Adrenal gland (tissue), 9 donors: ENCODE measurements at regions not wholly inside any gene's neighbourhood (a gene's known extent, or its start where the extent isn't known, plus 50 kb on each side); places are given as distances from the start of the nearest gene placed in this dataset.
"Not testable (repeated sequence)": the region's sequence is repeated elsewhere in the genome, so short reads cannot be mapped to it uniquely, and the experiment has no call there.

ENCODE experiments used
- DNase-seq, 7 donors: peaks; one replicate each; pipeline ENCODE4 v3.0.0-alpha.2; 2019 to 2020
- H3K27ac ChIP-seq, 5 donors: fragments of 200-600 bp; sonication (generic) in 4 of 5; 1 replicate in 3 of 5; 2 replicates in 2 of 5; pipeline versions ENCODE4 v1.5.1 to v1.8.0; 2016 to 2020; ENCODE audit warnings: mild to moderate bottlenecking in 1 of 5
- H3K27me3 ChIP-seq: fragments of 200-600 bp; 2 replicates; pipeline ENCODE4 v1.8.0; 2021
- H3K36me3 ChIP-seq, 2 donors: fragments of 200-600 bp; replicated peaks in 1 of 2; 1 replicate in 1 of 2; 2 replicates in 1 of 2; pipeline versions ENCODE4 v1.5.1 to v1.8.0; 2018 to 2022
- H3K4me1 ChIP-seq, 2 donors: fragments of 200-600 bp; replicated peaks in 1 of 2; 1 replicate in 1 of 2; 2 replicates in 1 of 2; pipeline versions ENCODE4 v1.5.1 to v1.8.0; 2018 to 2021
- H3K4me3 ChIP-seq, 4 donors: fragments of 200-600 bp; sonication (generic) in 3 of 4; one replicate each; pipeline ENCODE4 v1.5.1; 2016 to 2018
- H3K9me3 ChIP-seq, 3 donors: fragments of 200-600 bp; sonication (generic) in 1 of 3; replicated peaks in 1 of 3; 1 replicate in 2 of 3; 2 replicates in 1 of 3; pipeline versions ENCODE4 v1.5.1 to v1.8.0; 2016 to 2021
- CTCF ChIP-seq, 6 experiments: fragments of 450-650 bp in 4 of 6; fragments of 200-600 bp in 2 of 6; sonication (generic) in 1 of 6; IDR thresholded peaks; 1 replicate in 5 of 6; 2 replicates in 1 of 6; pipeline versions ENCODE4 v1.5.1 to v1.8.0; 2016 to 2021; ENCODE audit warnings: antibody characterized with exemption in 6 of 6, mild to moderate bottlenecking in 2 of 6, moderate library complexity in 1 of 6
- POLR2A ChIP-seq, 2 donors: fragments of 450-650 bp; IDR thresholded peaks; one replicate each; pipeline ENCODE4 v1.6.1; 2017; ENCODE audit warnings: antibody characterized with exemption in 2 of 2, mild to moderate bottlenecking in 2 of 2, moderate library complexity in 1 of 2
- WGBS, 4 donors: extraction: QIAGEN DNeasy Blood & Tissue Kit in 2 of 4; methylation state at CpG; one replicate each; pipeline versions ENCODE4 v1.1.5 to v1.1.7; 2013 to 2017; 5-methylcytosine and 5-hydroxymethylcytosine counted together
- intact Hi-C, 2 donors: fragments of 100-400 bp; cut with DNase I; formaldehyde crosslinking; loops; one replicate each; pipeline versions ENCODE4 v1.14.1 to v1.15.0; 2022 to 2023
- donor health status: healthy with polysubstance abuse.
- donor health status: Bipolar disorder and iron deficiency.
- donor health status: DM: yes; HTN: yes; CAD: no.
- donor health status: DM: no; HTN: no; CAD: no.
- donor health status: DM: no; HTN: no; CAD: no.

GRCh38 chr18:59792353-59792752 is 95.1 kb upstream of the CCBE1 start:
- 86 to 90% (median 87%) methylated on average over 4 of the region's 4 CpGs for WGBS, 4 donors
- no peak overlapping the region for H3K27ac ChIP-seq
- no peaks in the 10 kb centered on the region for H3K36me3 ChIP-seq
- no peak for DNase-seq
- no peaks in the 10 kb centered on the region for H3K9me3 ChIP-seq
- no peak overlapping the region for H3K4me3 ChIP-seq
- no peaks in the 10 kb centered on the region for H3K4me1 ChIP-seq
- TF ChIP-seq POLR2A (IDR thresholded peaks at IDR 0.05) (no peak), CTCF (IDR thresholded peaks at IDR 0.05) (no peak)
- H3K27me3 ChIP-seq = no peaks in the 10 kb centered on the region
- intact Hi-C loops = no loop called here

GRCh38 chr18:59790346-59790936 is 93.2 kb upstream of the CCBE1 start:
- WGBS, 4 donors = 95 to 100% (median 98%) methylated on average over 1 to 36 of the region's 36 CpGs
- H3K36me3 ChIP-seq, H3K9me3 ChIP-seq, H3K27me3 ChIP-seq, H3K4me3 ChIP-seq, DNase-seq, H3K27ac ChIP-seq, H3K4me1 ChIP-seq, intact Hi-C loops: not testable (repeated sequence)

- no peaks in the 10 kb centered on the region for H3K36me3 ChIP-seq
- TF ChIP-seq CTCF (IDR thresholded peaks at IDR 0.05) (no peak), POLR2A (IDR thresholded peaks at IDR 0.05) (no peak)
- no peak overlapping the region for H3K27ac ChIP-seq
- H3K9me3 ChIP-seq = no peaks in the 10 kb centered on the region
- no peaks in the 10 kb centered on the region for H3K27me3 ChIP-seq
- H3K4me3 ChIP-seq = no peak overlapping the region
- intact Hi-C loops = no loop called here
- DNase-seq = no peak
- WGBS, 4 donors = 84 to 89% (median 86%) methylated on average over 2 of the region's 2 CpGs
- peaks cover 0 to 10% of the 10 kb centered on the region in 2 donors for H3K4me1 ChIP-seq
Measured at GRCh38 chr18:59788791-59789106, 91.5 kb upstream of the CCBE1 start.

- no peak overlapping the region for H3K4me3 ChIP-seq
- WGBS, 4 donors = 51 to 71% (median 56%) methylated on average over 9 to 13 of the region's 13 CpGs
- H3K9me3 ChIP-seq = no peaks in the 10 kb centered on the region
- H3K4me1 ChIP-seq = peaks cover 0 to 10% of the 10 kb centered on the region in 2 donors
- DNase-seq = peak in 3 of 7 donors; percentile 33 to 54 (median 42)
- H3K27ac ChIP-seq = no peak overlapping the region
- H3K27me3 ChIP-seq = no peaks in the 10 kb centered on the region
- intact Hi-C loops = no loop called here
- no peaks in the 10 kb centered on the region for H3K36me3 ChIP-seq
- TF ChIP-seq POLR2A (IDR thresholded peaks at IDR 0.05) (no peak), CTCF (IDR thresholded peaks at IDR 0.05) (no peak)
Measured at GRCh38 chr18:59787998-59788790, 91.0 kb upstream of the CCBE1 start.

GRCh38 chr18:59784694-59785093 is 87.5 kb upstream of the CCBE1 start:
- WGBS, 4 donors = 40 to 51% (median 45%) methylated on average over 3 of the region's 3 CpGs
- intact Hi-C loops = no loop called here

More at GRCh38 chr18:59784694-59785093, 87.5 kb upstream of the CCBE1 start:
- TF ChIP-seq POLR2A (IDR thresholded peaks at IDR 0.05) = no peak
- TF ChIP-seq CTCF (IDR thresholded peaks at IDR 0.05) = no peak
- Histone ChIP-seq H3K4me1 (peaks cover 2 to 19% of the 10 kb centered on the region in 2 donors), H3K9me3 (no peaks in the 10 kb centered on the region), H3K27me3 (no peaks in the 10 kb centered on the region), H3K27ac (peak overlapping the region in 2 of 5 donors; percentile 13 to 36), H3K4me3 (no peak overlapping the region), H3K36me3 (no peaks in the 10 kb centered on the region)
- peak in 1 of 7 donors; percentile 27 for DNase-seq
